Lower lobe of right lung (tissue), 2 donors: ENCODE measurements at regions not wholly inside any gene's neighbourhood (a gene's known extent, or its start where the extent isn't known, plus 50 kb on each side); places are given as distances from the start of the nearest gene placed in this dataset.

Experiments used
- ATAC-seq, 2 donors: fragments of 200-7000 bp; cut with Tn5 transposase; one replicate each; pipeline ENCODE4 v1.9.1; 2020 to 2022; ENCODE audit warnings: mild to moderate bottlenecking in 2 of 2, moderate library complexity in 2 of 2
- DNase-seq: peaks from one replicate; pipeline ENCODE4 v3.0.0-alpha.2; 2020
- H3K27ac ChIP-seq: fragments of 200-600 bp; one replicate; pipeline ENCODE4 v1.8.0; 2022
- H3K27me3 ChIP-seq: fragments of 200-600 bp; one replicate; pipeline ENCODE4 v1.8.0; 2022; ENCODE audit warnings: low read depth
- H3K36me3 ChIP-seq: fragments of 200-600 bp; one replicate; pipeline ENCODE4 v1.8.0; 2022; ENCODE audit warnings: mild to moderate bottlenecking
- H3K4me1 ChIP-seq: fragments of 200-600 bp; one replicate; pipeline ENCODE4 v1.8.0; 2022
- H3K4me3 ChIP-seq: fragments of 200-600 bp; one replicate; pipeline ENCODE4 v1.8.0; 2022; ENCODE audit warnings: mild to moderate bottlenecking
- H3K9me3 ChIP-seq: fragments of 200-600 bp; one replicate; pipeline ENCODE4 v1.8.0; 2022
- intact Hi-C: fragments of 100-400 bp; cut with DNase I; formaldehyde crosslinking; loops from one replicate; pipeline ENCODE4 v1.11.0; 2022
- TF ChIP-seq, protein P1 (sequence below): fragments of 200-600 bp; IDR thresholded peaks from one replicate; pipeline ENCODE4 v1.8.0; 2022; ENCODE audit warnings: antibody characterized with exemption, mild to moderate bottlenecking
- donor health status: DM: no; HTN: yes; CAD: no; lungs with severe emphysema.

DNA sequence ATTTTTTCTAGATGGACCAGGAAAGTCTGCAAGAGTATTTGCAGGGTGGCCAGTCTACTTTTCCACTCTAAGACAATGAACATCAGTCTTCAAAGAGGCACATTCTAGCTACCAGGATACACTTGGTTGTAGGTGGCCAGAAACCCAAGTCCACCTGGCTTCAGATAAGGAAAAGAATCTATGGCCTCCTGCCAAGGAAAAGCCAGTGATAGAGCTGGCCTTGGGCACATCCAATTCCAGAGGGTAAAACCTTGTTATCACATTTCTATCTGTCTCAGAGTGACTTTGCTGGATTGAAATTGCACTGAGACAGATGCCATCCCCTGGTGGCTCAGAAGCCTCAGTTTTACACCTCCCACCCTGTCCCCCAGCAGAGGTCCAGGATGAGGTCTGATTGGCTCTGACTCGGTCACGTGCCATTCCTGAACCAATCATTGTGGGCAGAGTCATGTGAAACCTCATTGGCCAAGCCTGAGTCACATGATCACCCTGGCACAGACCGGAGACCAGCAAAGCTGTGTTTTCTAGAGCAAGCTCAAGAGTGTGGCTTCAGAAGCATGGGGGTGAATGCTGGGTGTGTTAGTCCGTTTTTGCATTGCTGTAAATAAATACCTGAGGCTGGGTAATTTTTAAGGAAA lies 497.4 kb upstream of the SULF2 start:
- no peak overlapping the region for H3K4me3 ChIP-seq
- peaks cover 38% of the 10 kb centered on the region for H3K4me1 ChIP-seq
- H3K9me3 ChIP-seq: no peaks in the 10 kb centered on the region
- no peak overlapping the region for H3K27ac ChIP-seq
- H3K36me3 ChIP-seq: no peaks in the 10 kb centered on the region
- TF ChIP-seq, protein P1, sequence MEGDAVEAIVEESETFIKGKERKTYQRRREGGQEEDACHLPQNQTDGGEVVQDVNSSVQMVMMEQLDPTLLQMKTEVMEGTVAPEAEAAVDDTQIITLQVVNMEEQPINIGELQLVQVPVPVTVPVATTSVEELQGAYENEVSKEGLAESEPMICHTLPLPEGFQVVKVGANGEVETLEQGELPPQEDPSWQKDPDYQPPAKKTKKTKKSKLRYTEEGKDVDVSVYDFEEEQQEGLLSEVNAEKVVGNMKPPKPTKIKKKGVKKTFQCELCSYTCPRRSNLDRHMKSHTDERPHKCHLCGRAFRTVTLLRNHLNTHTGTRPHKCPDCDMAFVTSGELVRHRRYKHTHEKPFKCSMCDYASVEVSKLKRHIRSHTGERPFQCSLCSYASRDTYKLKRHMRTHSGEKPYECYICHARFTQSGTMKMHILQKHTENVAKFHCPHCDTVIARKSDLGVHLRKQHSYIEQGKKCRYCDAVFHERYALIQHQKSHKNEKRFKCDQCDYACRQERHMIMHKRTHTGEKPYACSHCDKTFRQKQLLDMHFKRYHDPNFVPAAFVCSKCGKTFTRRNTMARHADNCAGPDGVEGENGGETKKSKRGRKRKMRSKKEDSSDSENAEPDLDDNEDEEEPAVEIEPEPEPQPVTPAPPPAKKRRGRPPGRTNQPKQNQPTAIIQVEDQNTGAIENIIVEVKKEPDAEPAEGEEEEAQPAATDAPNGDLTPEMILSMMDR: no peak
- intact Hi-C loops: no loop called here
- ATAC-seq: no peak
- H3K27me3 ChIP-seq: no peaks in the 10 kb centered on the region
- DNase-seq: no peak

DNA sequence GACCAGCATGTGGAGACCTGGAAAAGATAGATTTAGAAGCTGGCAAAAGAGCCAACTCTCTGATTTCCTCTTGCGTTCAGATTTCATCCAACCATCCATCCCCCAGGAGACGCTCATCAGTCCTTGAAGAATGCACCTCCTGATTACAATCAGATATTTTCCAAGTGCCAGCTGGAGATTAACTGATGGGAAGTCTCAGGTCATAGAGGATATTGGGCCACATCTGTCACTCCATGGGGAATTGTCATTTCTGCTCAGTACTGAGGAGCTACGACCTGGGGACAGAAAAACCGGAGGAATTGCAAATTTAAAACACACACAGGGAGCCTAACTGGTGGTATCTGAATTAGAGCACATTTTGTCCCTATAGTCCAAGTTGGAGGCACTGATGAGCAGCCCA lies 496.2 kb upstream of the SULF2 start:
- H3K4me3 ChIP-seq: no peak overlapping the region
- no peak for ATAC-seq
- H3K9me3 ChIP-seq: no peaks in the 10 kb centered on the region
- H3K27ac ChIP-seq: no peak overlapping the region
- no peak for DNase-seq
- TF ChIP-seq, protein P1: no peak
- peaks cover 31% of the 10 kb centered on the region for H3K4me1 ChIP-seq
- no peaks in the 10 kb centered on the region for H3K36me3 ChIP-seq
- H3K27me3 ChIP-seq: no peaks in the 10 kb centered on the region
- intact Hi-C loops: no loop called here

DNA sequence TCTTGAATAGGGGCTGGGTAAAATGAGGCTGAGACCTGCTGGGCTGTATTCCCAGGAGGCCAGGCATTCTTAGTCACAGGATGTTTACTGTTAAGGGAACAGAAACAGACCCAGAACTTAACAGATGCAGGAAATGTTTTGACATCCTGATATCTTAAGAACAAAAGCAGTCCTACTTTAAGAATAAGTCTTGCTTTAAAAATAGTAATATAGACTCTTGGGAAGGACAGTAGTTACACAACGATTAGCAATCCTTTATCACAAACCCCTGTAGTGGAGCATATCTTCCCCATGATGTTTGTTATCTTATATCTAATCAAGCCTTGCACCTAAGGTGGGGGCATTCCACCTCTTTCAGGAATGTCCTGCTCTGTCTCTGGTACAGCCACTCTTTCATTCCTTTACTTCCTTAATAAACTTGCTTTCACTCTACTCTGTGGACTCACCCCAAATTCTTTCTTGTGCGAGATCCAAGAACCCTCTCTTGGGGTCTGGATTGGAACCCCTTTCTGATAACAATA lies 493.7 kb upstream of the SULF2 start:
- no peaks in the 10 kb centered on the region for H3K27me3 ChIP-seq
- no peak overlapping the region for H3K4me3 ChIP-seq
- DNase-seq (no peak), ATAC-seq (no peak)
- no peak overlapping the region for H3K27ac ChIP-seq
- no peaks in the 10 kb centered on the region for H3K9me3 ChIP-seq
- H3K36me3 ChIP-seq: no peaks in the 10 kb centered on the region
- TF ChIP-seq, protein P1: no peak
- H3K4me1 ChIP-seq: peaks cover 23% of the 10 kb centered on the region
- intact Hi-C loops: no loop called here

DNA sequence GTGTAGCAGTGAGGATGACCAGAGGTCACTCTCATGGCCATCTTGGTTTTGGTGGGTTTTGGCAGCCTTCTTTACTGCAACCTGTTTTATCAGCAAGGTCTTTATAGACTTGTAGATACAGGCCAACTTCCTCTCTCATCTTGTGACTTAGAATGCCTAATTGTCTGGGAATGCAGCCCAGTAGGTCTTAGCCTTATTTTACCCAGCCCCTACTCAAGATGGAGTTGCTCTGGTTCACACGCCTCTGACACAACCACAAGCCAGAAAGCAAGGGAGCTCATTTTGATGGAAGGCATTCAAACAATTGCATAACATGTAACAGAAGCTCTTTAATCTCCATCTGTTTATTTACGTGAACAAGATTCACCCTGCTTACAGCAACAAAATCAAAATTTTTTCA lies 492.0 kb upstream of the SULF2 start:
- intact Hi-C loops: no loop called here
- Histone ChIP-seq H3K4me3 (no peak overlapping the region), H3K36me3 (no peaks in the 10 kb centered on the region), H3K4me1 (peaks cover 18% of the 10 kb centered on the region), H3K9me3 (no peaks in the 10 kb centered on the region), H3K27ac (no peak overlapping the region), H3K27me3 (no peaks in the 10 kb centered on the region)
- no peak for DNase-seq
- no peak for ATAC-seq
- TF ChIP-seq, protein P1: no peak

DNA sequence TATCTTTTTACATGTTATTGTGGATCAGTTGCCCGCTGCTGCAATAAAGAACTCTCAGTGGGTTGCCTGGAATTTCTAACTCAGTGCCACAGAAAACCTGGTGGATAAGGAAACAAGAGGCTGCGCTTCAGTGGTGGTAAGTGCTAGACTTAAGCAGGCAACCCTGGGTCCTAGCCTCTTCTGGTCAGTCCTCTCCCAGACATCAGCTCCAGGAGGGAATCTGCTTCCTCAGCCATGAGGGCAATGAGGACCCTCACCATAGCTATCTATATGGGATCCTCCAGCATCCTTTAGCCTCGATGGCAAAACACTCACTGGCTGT lies 490.7 kb upstream of the SULF2 start:
- Histone ChIP-seq H3K9me3 (no peaks in the 10 kb centered on the region), H3K27me3 (no peaks in the 10 kb centered on the region), H3K36me3 (no peaks in the 10 kb centered on the region), H3K4me1 (peaks cover 18% of the 10 kb centered on the region), H3K27ac (no peak overlapping the region), H3K4me3 (no peak overlapping the region)
- no peak for DNase-seq
- ATAC-seq: no peak
- intact Hi-C loops: no loop called here
- TF ChIP-seq, protein P1: no peak
